C1 segment of cervical spinal cord (tissue), 14 donors: ENCODE measurements at regions not wholly inside any gene's neighbourhood (a gene's known extent, or its start where the extent isn't known, plus 50 kb on each side); places are given as distances from the start of the nearest gene placed in this dataset.
A peak's percentile ranks its signal among the peaks of the same experiment; 100 is the strongest.
"Not testable (repeated sequence)": the region's sequence is repeated elsewhere in the genome, so short reads cannot be mapped to it uniquely, and the experiment has no call there.

ENCODE experiments used
- DNase-seq, 14 donors: peaks; one replicate each; lab custom pipeline; 2025; lab: John Stamatoyannopoulos, UW

- no peak for DNase-seq
Observed at GRCh38 chr4:186957952-186958555, 234.4 kb upstream of the FAT1 start.

GRCh38 chr4:186958726-186959350 lies 235.2 kb upstream of the FAT1 start:
- DNase-seq = no peak

GRCh38 chr4:186979961-186980745 lies 256.5 kb upstream of the FAT1 start:
- no peak for DNase-seq

GRCh38 chr4:186981161-186981560 lies 257.5 kb upstream of the FAT1 start:
- DNase-seq = no peak

- no peak for DNase-seq
Observed at GRCh38 chr4:186982160-186982559, 258.5 kb upstream of the FAT1 start.

- DNase-seq = peak in 2 of 14 donors; percentile 4
Observed at GRCh38 chr4:186984105-186984644, 260.5 kb upstream of the FAT1 start.

GRCh38 chr4:186999686-187000085 lies 276.0 kb upstream of the FAT1 start:
- no peak for DNase-seq

- DNase-seq = no peak
Observed at GRCh38 chr4:187000281-187000680, 276.6 kb upstream of the FAT1 start.

- not testable (repeated sequence) for DNase-seq
Observed at GRCh38 chr4:187002133-187002532, 278.5 kb upstream of the FAT1 start.

- no peak for DNase-seq
Observed at GRCh38 chr4:187004628-187005027, 281.0 kb upstream of the FAT1 start.

- no peak for DNase-seq
Observed at GRCh38 chr4:187006189-187006618, 282.5 kb upstream of the FAT1 start.

- DNase-seq = no peak
Observed at GRCh38 chr4:187010052-187010451, 286.4 kb upstream of the FAT1 start.

- no peak for DNase-seq
Observed at GRCh38 chr4:187016101-187016500, 292.4 kb upstream of the FAT1 start.

- no peak for DNase-seq
Observed at GRCh38 chr4:187017147-187017546, 293.5 kb upstream of the FAT1 start.

GRCh38 chr4:187019896-187020295 lies 296.2 kb upstream of the FAT1 start:
- DNase-seq = no peak

- DNase-seq = no peak
Observed at GRCh38 chr4:187020676-187021075, 297.0 kb upstream of the FAT1 start.

GRCh38 chr4:187021436-187022205 lies 298.0 kb upstream of the FAT1 start:
- no peak for DNase-seq

GRCh38 chr4:187027272-187027671 lies 303.6 kb upstream of the FAT1 start:
- no peak for DNase-seq

- no peak for DNase-seq
Observed at GRCh38 chr4:187042251-187042650, 318.6 kb upstream of the FAT1 start.

- DNase-seq = no peak
Observed at GRCh38 chr4:187046471-187046870, 322.8 kb upstream of the FAT1 start.

- no peak for DNase-seq
Observed at GRCh38 chr4:187059021-187059420, 335.4 kb upstream of the FAT1 start.

- DNase-seq = no peak
Observed at GRCh38 chr4:187059895-187060294, 336.2 kb upstream of the FAT1 start.
